Lung (tissue), 11 donors: ENCODE measurements at regions not wholly inside any gene's neighbourhood (a gene's known extent, or its start where the extent isn't known, plus 50 kb on each side); places are given as distances from the start of the nearest gene placed in this dataset.
"Not testable (repeated sequence)": the region's sequence is repeated elsewhere in the genome, so short reads cannot be mapped to it uniquely, and the experiment has no call there.

ENCODE experiments used
- ATAC-seq: fragments of 200-7000 bp; cut with Tn5 transposase; one replicate; pipeline ENCODE4 v1.9.1; 2020; ENCODE audit warnings: moderate number of reproducible peaks; ENCODE audit not compliant: insufficient read depth, low FRiP score
- DNase-seq, 3 donors: peaks; one replicate each; pipeline ENCODE4 v3.0.0-alpha.2; 2013 to 2017
- H3K27ac ChIP-seq, 2 donors: one replicate each; pipeline ENCODE4 v1.5.1; 2013; ENCODE audit warnings: mild to moderate bottlenecking in 2 of 2, moderate library complexity in 2 of 2, control low read depth in 1 of 2, inconsistent platforms in 1 of 2, low read depth in 1 of 2, low read length in 1 of 2
- H3K27me3 ChIP-seq, 3 donors: one replicate each; pipeline ENCODE4 v1.5.1; 2013; ENCODE audit warnings: low read length in 2 of 3; ENCODE audit not compliant: control insufficient read depth in 3 of 3, insufficient read depth in 3 of 3
- H3K36me3 ChIP-seq, 4 donors: one replicate each; pipeline ENCODE4 v1.5.1; 2013; ENCODE audit warnings: low read length in 4 of 4, mild to moderate bottlenecking in 1 of 4, moderate library complexity in 1 of 4; ENCODE audit not compliant: control insufficient read depth in 4 of 4, insufficient read depth in 4 of 4
- H3K4me1 ChIP-seq, 5 donors: one replicate each; pipeline ENCODE4 v1.5.1; 2013; ENCODE audit warnings: low read length in 5 of 5, mild to moderate bottlenecking in 2 of 5, moderate library complexity in 1 of 5; ENCODE audit not compliant: control insufficient read depth in 5 of 5, insufficient read depth in 5 of 5
- H3K4me3 ChIP-seq: one replicate; pipeline ENCODE4 v1.5.1; 2013; ENCODE audit warnings: mild to moderate bottlenecking, control low read depth, moderate library complexity
- H3K9ac ChIP-seq, 2 donors: one replicate each; pipeline ENCODE4 v1.5.1; 2013; ENCODE audit warnings: low read length in 2 of 2, control low read depth in 1 of 2; ENCODE audit not compliant: insufficient read depth in 1 of 2
- H3K9me3 ChIP-seq, 4 donors: one replicate each; pipeline ENCODE4 v1.5.1; 2013; ENCODE audit warnings: low read length in 3 of 4, mild to moderate bottlenecking in 1 of 4, moderate library complexity in 1 of 4; ENCODE audit not compliant: control insufficient read depth in 4 of 4, insufficient read depth in 3 of 4
- CTCF ChIP-seq: IDR thresholded peaks from 2 replicates; pipeline ENCODE4 v1.5.1; 2012; ENCODE audit warnings: mild to moderate bottlenecking; ENCODE audit errors: control extremely low read depth, extremely low read depth
- WGBS, 2 donors: extraction: QIAGEN DNeasy Blood & Tissue Kit; methylation state at CpG; one replicate each; pipeline ENCODE4 v1.1.7; 2013; 5-methylcytosine and 5-hydroxymethylcytosine counted together
- donor health status: control.
- donor health status: control.
- donor health status: Bipolar disorder and iron deficiency.
- donor health status: healthy.
- donor health status: DM: yes; HTN: yes; CAD: no.

GRCh38 chr13:19123502-19123901 lies 58.1 kb downstream of the TUBA3C start:
- ATAC-seq (no peak), DNase-seq (no peak)
- Histone ChIP-seq H3K27me3 (no peaks in the 10 kb centered on the region), H3K9ac (no peak overlapping the region), H3K4me3 (no peak overlapping the region), H3K9me3 (peaks cover 0 to 3% (median 0%) of the 10 kb centered on the region in 4 donors), H3K27ac (no peak overlapping the region), H3K36me3 (no peaks in the 10 kb centered on the region), H3K4me1 (no peaks in the 10 kb centered on the region)
- 81 to 89% methylated on average over 1 of the region's 1 CpG for WGBS, 2 donors
- no peak for TF ChIP-seq CTCF

- no peak for ATAC-seq
- DNase-seq: no peak
- WGBS, 2 donors: 91 to 92% methylated on average over 32 of the region's 32 CpGs
Observed at GRCh38 chr13:19117913-19118739, 63.5 kb downstream of the TUBA3C start.

GRCh38 chr13:19109225-19109624 lies 72.4 kb downstream of the TUBA3C start:
- H3K4me1 ChIP-seq, H3K36me3 ChIP-seq, H3K27ac ChIP-seq, H3K27me3 ChIP-seq, H3K9ac ChIP-seq, H3K4me3 ChIP-seq, H3K9me3 ChIP-seq, DNase-seq, ATAC-seq: not testable (repeated sequence)
- 48% methylated on average over 26 to 29 of the region's 29 CpGs for WGBS, 2 donors

More at GRCh38 chr13:19117913-19118739, 63.5 kb downstream of the TUBA3C start:
- H3K4me3 ChIP-seq: no peak overlapping the region
- no peaks in the 10 kb centered on the region for H3K27me3 ChIP-seq
- no peak overlapping the region for H3K9ac ChIP-seq
- H3K9me3 ChIP-seq: peaks cover 0 to 4% (median 1%) of the 10 kb centered on the region in 4 donors
- no peak for TF ChIP-seq CTCF
- no peaks in the 10 kb centered on the region for H3K4me1 ChIP-seq
- no peaks in the 10 kb centered on the region for H3K36me3 ChIP-seq
- no peak overlapping the region for H3K27ac ChIP-seq

- DNase-seq (no peak), ATAC-seq (no peak)
- no peak overlapping the region for H3K9ac ChIP-seq
- peaks cover 0 to 7% (median 0%) of the 10 kb centered on the region in 4 donors for H3K9me3 ChIP-seq
- H3K4me1 ChIP-seq: no peaks in the 10 kb centered on the region
- no peak overlapping the region for H3K27ac ChIP-seq
- no peaks in the 10 kb centered on the region for H3K27me3 ChIP-seq
- no peaks in the 10 kb centered on the region for H3K36me3 ChIP-seq
- H3K4me3 ChIP-seq: no peak overlapping the region
- no peak for TF ChIP-seq CTCF
Observed at GRCh38 chr13:19103140-19103539, 78.5 kb downstream of the TUBA3C start.
